ENCODE measurements at regions not wholly inside any gene's neighbourhood (a gene's known extent, or its start where the extent isn't known, plus 50 kb on each side); places are given as distances from the start of the nearest gene placed in this dataset.

DNA sequence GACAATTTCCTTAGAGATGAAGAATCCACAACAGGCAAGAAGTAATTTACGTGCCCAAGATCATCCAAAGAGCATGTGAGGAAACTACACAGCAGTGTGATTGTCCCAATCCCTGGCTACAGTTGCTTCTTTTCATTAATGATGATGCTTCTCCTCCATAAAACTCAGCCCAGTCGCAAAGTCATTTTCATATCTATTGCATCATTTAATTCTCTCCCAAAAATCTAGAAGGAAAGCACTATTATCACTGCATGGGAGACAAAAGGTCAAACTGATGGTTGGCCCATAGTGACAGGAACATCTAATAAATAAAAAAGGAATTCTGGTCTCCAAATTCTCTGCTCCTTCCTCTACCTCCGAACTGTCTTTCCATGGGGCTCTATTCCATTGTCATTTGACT is 103.5 kb upstream of the SERP2 start:
- intact Hi-C loops (cut with micrococcal nuclease) = no loop called here
- TF ChIP-seq, protein P1, sequence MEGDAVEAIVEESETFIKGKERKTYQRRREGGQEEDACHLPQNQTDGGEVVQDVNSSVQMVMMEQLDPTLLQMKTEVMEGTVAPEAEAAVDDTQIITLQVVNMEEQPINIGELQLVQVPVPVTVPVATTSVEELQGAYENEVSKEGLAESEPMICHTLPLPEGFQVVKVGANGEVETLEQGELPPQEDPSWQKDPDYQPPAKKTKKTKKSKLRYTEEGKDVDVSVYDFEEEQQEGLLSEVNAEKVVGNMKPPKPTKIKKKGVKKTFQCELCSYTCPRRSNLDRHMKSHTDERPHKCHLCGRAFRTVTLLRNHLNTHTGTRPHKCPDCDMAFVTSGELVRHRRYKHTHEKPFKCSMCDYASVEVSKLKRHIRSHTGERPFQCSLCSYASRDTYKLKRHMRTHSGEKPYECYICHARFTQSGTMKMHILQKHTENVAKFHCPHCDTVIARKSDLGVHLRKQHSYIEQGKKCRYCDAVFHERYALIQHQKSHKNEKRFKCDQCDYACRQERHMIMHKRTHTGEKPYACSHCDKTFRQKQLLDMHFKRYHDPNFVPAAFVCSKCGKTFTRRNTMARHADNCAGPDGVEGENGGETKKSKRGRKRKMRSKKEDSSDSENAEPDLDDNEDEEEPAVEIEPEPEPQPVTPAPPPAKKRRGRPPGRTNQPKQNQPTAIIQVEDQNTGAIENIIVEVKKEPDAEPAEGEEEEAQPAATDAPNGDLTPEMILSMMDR (IDR thresholded peaks at IDR 0.05) = no peak
- Mint-ChIP-seq H3K4me1 (peaks cover 13% of the 10 kb centered on the region), H3K36me3 (no peaks in the 10 kb centered on the region), H3K27me3 (ENCODE audit: low read depth in 3 of 3) (peaks cover 3 to 9% (median 6%) of the 10 kb centered on the region in 3 donors), H3K4me3 (no peak overlapping the region), H3K9me3 (peaks cover 0 to 4% (median 0%) of the 10 kb centered on the region in 7 donors), H3K27ac (no peak overlapping the region)
- H3K4me1 ChIP-seq (ENCODE audit: control insufficient read depth in 1 of 2, insufficient read depth in 2 of 2, low read length in 2 of 2) = peaks cover 10 to 14% of the 10 kb centered on the region in 2 donors
- H3K9ac ChIP-seq (ENCODE audit: insufficient read depth, low read length, poor library complexity, severe bottlenecking) = no peak overlapping the region
- no peaks in the 10 kb centered on the region for H3K9me3 ChIP-seq (replicated peaks in 1 of 2; ENCODE audit: control insufficient read depth in 1 of 2, insufficient read depth in 1 of 2, low read length in 2 of 2)
- no peak overlapping the region for H3K4me2 ChIP-seq (replicated peaks; ENCODE audit: extremely low read depth, low read length, poor library complexity, severe bottlenecking)
- H3K36me3 ChIP-seq (replicated peaks in 1 of 2; ENCODE audit: control insufficient read depth in 1 of 2, insufficient read depth in 2 of 2, low read length in 2 of 2) = no peaks in the 10 kb centered on the region
- H3K4me3 ChIP-seq (replicated peaks in 1 of 3; ENCODE audit: low read depth in 2 of 3, low read length in 3 of 3) = no peak overlapping the region
- H4K20me1 ChIP-seq (ENCODE audit: insufficient read depth, low read length) = no peaks in the 10 kb centered on the region
- no peaks in the 10 kb centered on the region for H3K79me2 ChIP-seq (ENCODE audit: insufficient read depth, low read length)
- no peaks in the 10 kb centered on the region for H3K27me3 ChIP-seq (ENCODE audit: control insufficient read depth in 2 of 2, insufficient read depth in 2 of 2, low read length in 2 of 2)
- H2AFZ ChIP-seq (ENCODE audit: insufficient read depth, low read depth, low read length, poor library complexity, severe bottlenecking) = no peak overlapping the region
- H3K27ac ChIP-seq (ENCODE audit: low read depth in 1 of 2, low read length in 2 of 2) = no peak overlapping the region
- 92% methylated on average over 2 of the region's 3 CpGs for WGBS (ENCODE audit: insufficient coverage)
- DNase-seq = no peak

DNA sequence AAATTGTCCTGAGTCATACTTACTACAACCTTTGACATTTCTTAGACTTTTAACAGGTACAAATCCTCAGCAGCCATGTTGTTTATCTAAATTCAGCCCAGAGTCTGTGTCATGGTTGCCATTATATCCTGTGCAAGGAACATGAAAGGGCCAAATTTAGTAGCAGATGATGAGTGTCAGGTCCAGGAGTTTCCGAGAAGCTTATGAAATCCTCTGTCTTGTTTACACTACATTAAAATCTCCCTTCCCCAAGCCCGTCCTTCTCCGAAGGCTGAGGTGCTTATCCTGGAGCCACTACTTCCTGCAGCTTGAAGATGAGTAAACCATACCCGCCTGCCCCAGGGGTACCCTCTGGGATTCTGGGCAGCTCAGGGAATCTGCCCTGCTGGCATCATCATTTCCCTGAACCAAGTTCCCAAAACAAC is 102.6 kb upstream of the SERP2 start:
- Histone ChIP-seq H3K27me3 (ENCODE audit: control insufficient read depth in 2 of 2, insufficient read depth in 2 of 2, low read length in 2 of 2) (no peaks in the 10 kb centered on the region), H3K27ac (ENCODE audit: low read depth in 1 of 2, low read length in 2 of 2) (no peak overlapping the region), H3K36me3 (replicated peaks in 1 of 2; ENCODE audit: control insufficient read depth in 1 of 2, insufficient read depth in 2 of 2, low read length in 2 of 2) (no peaks in the 10 kb centered on the region), H2AFZ (ENCODE audit: insufficient read depth, low read depth, low read length, poor library complexity, severe bottlenecking) (no peak overlapping the region), H4K20me1 (ENCODE audit: insufficient read depth, low read length) (no peaks in the 10 kb centered on the region), H3K79me2 (ENCODE audit: insufficient read depth, low read length) (no peaks in the 10 kb centered on the region), H3K4me2 (replicated peaks; ENCODE audit: extremely low read depth, low read length, poor library complexity, severe bottlenecking) (no peak overlapping the region), H3K9me3 (replicated peaks in 1 of 2; ENCODE audit: control insufficient read depth in 1 of 2, insufficient read depth in 1 of 2, low read length in 2 of 2) (no peaks in the 10 kb centered on the region), H3K9ac (ENCODE audit: insufficient read depth, low read length, poor library complexity, severe bottlenecking) (no peak overlapping the region), H3K4me3 (replicated peaks in 1 of 3; ENCODE audit: low read depth in 2 of 3, low read length in 3 of 3) (no peak overlapping the region), H3K4me1 (ENCODE audit: control insufficient read depth in 1 of 2, insufficient read depth in 2 of 2, low read length in 2 of 2) (peaks cover 10 to 16% of the 10 kb centered on the region in 2 donors)
- WGBS (ENCODE audit: insufficient coverage) = 69% methylated on average over 4 of the region's 4 CpGs
- Mint-ChIP-seq H3K4me3 (no peak overlapping the region), H3K27me3 (ENCODE audit: low read depth in 3 of 3) (peaks cover 3 to 9% (median 4%) of the 10 kb centered on the region in 3 donors), H3K4me1 (peaks cover 13% of the 10 kb centered on the region), H3K9me3 (peaks cover 0 to 4% (median 0%) of the 10 kb centered on the region in 7 donors), H3K36me3 (no peaks in the 10 kb centered on the region), H3K27ac (peak overlapping the region in 1 of 7 donors; percentile 36)
- TF ChIP-seq, protein P1 (IDR thresholded peaks at IDR 0.05) = no peak
- peak in 1 of 3 donors; percentile 45 for DNase-seq
- intact Hi-C loops (cut with micrococcal nuclease) = no loop called here
